ENCODE measurements at regions not wholly inside any gene's neighbourhood (a gene's known extent, or its start where the extent isn't known, plus 50 kb on each side); places are given as distances from the start of the nearest gene placed in this dataset.

GRCh38 chr21:43311301-43311817, 115.6 kb downstream of the SIK1 start:
- Mint-ChIP-seq H3K4me3 (no peak overlapping the region), H3K9me3 (no peaks in the 10 kb centered on the region), H3K4me1 (ENCODE audit: low read depth) (peaks cover 4% of the 10 kb centered on the region), H3K27ac (no peak overlapping the region), H3K27me3 (ENCODE audit: low read depth) (no peaks in the 10 kb centered on the region), H3K36me3 (ENCODE audit: low read depth) (no peaks in the 10 kb centered on the region)

- Mint-ChIP-seq H3K4me1 (ENCODE audit: low read depth) (peaks cover 3% of the 10 kb centered on the region), H3K9me3 (no peaks in the 10 kb centered on the region), H3K27me3 (ENCODE audit: low read depth) (no peaks in the 10 kb centered on the region), H3K27ac (no peak overlapping the region), H3K36me3 (ENCODE audit: low read depth) (no peaks in the 10 kb centered on the region), H3K4me3 (no peak overlapping the region)
Observed at GRCh38 chr21:43308815-43309283, 118.1 kb downstream of the SIK1 start.

GRCh38 chr21:43308101-43308814, 118.7 kb downstream of the SIK1 start:
- no peak overlapping the region for H3K27ac Mint-ChIP-seq
- H3K36me3 Mint-ChIP-seq (ENCODE audit: low read depth): no peaks in the 10 kb centered on the region
- H3K4me3 Mint-ChIP-seq: no peak overlapping the region
- H3K27me3 Mint-ChIP-seq (ENCODE audit: low read depth): no peaks in the 10 kb centered on the region
- H3K9me3 Mint-ChIP-seq: no peaks in the 10 kb centered on the region
- H3K4me1 Mint-ChIP-seq (ENCODE audit: low read depth): peaks cover 3% of the 10 kb centered on the region

- peak overlapping the region; percentile 36 for H3K27ac Mint-ChIP-seq
- H3K4me1 Mint-ChIP-seq (ENCODE audit: low read depth): peaks cover 3% of the 10 kb centered on the region
- H3K36me3 Mint-ChIP-seq (ENCODE audit: low read depth): no peaks in the 10 kb centered on the region
- H3K27me3 Mint-ChIP-seq (ENCODE audit: low read depth): no peaks in the 10 kb centered on the region
- no peak overlapping the region for H3K4me3 Mint-ChIP-seq
- no peaks in the 10 kb centered on the region for H3K9me3 Mint-ChIP-seq
Observed at GRCh38 chr21:43307677-43308070, 119.3 kb downstream of the SIK1 start.

GRCh38 chr21:43306911-43307676, 119.8 kb downstream of the SIK1 start:
- H3K27me3 Mint-ChIP-seq (ENCODE audit: low read depth): no peaks in the 10 kb centered on the region
- H3K4me3 Mint-ChIP-seq: no peak overlapping the region
- peak overlapping the region; percentile 36 for H3K27ac Mint-ChIP-seq
- H3K36me3 Mint-ChIP-seq (ENCODE audit: low read depth): no peaks in the 10 kb centered on the region
- peaks cover 3% of the 10 kb centered on the region for H3K4me1 Mint-ChIP-seq (ENCODE audit: low read depth)
- H3K9me3 Mint-ChIP-seq: no peaks in the 10 kb centered on the region

GRCh38 chr21:43306391-43306790, 120.5 kb downstream of the SIK1 start:
- no peak overlapping the region for H3K4me3 Mint-ChIP-seq
- H3K9me3 Mint-ChIP-seq: no peaks in the 10 kb centered on the region
- no peaks in the 10 kb centered on the region for H3K36me3 Mint-ChIP-seq (ENCODE audit: low read depth)
- no peak overlapping the region for H3K27ac Mint-ChIP-seq
- H3K27me3 Mint-ChIP-seq (ENCODE audit: low read depth): no peaks in the 10 kb centered on the region
- peaks cover 3% of the 10 kb centered on the region for H3K4me1 Mint-ChIP-seq (ENCODE audit: low read depth)

GRCh38 chr21:43305811-43306311, 121.1 kb downstream of the SIK1 start:
- H3K9me3 Mint-ChIP-seq: no peaks in the 10 kb centered on the region
- H3K36me3 Mint-ChIP-seq (ENCODE audit: low read depth): no peaks in the 10 kb centered on the region

GRCh38 chr21:43305336-43305665, 121.6 kb downstream of the SIK1 start:
- Mint-ChIP-seq H3K4me3 (no peak overlapping the region), H3K4me1 (ENCODE audit: low read depth) (peaks cover 3% of the 10 kb centered on the region), H3K27ac (no peak overlapping the region), H3K36me3 (ENCODE audit: low read depth) (no peaks in the 10 kb centered on the region), H3K27me3 (ENCODE audit: low read depth) (no peaks in the 10 kb centered on the region), H3K9me3 (no peaks in the 10 kb centered on the region)

More at GRCh38 chr21:43305811-43306311, 121.1 kb downstream of the SIK1 start:
- Mint-ChIP-seq H3K27ac (no peak overlapping the region), H3K4me3 (no peak overlapping the region), H3K4me1 (ENCODE audit: low read depth) (peaks cover 3% of the 10 kb centered on the region), H3K27me3 (ENCODE audit: low read depth) (no peaks in the 10 kb centered on the region)

GRCh38 chr21:43304621-43305335, 122.2 kb downstream of the SIK1 start:
- no peak overlapping the region for H3K4me3 Mint-ChIP-seq
- H3K9me3 Mint-ChIP-seq: no peaks in the 10 kb centered on the region
- no peak overlapping the region for H3K27ac Mint-ChIP-seq
- H3K4me1 Mint-ChIP-seq (ENCODE audit: low read depth): peaks cover 3% of the 10 kb centered on the region
- H3K27me3 Mint-ChIP-seq (ENCODE audit: low read depth): no peaks in the 10 kb centered on the region
- no peaks in the 10 kb centered on the region for H3K36me3 Mint-ChIP-seq (ENCODE audit: low read depth)

- Mint-ChIP-seq H3K27me3 (ENCODE audit: low read depth) (no peaks in the 10 kb centered on the region), H3K27ac (no peak overlapping the region), H3K36me3 (ENCODE audit: low read depth) (no peaks in the 10 kb centered on the region), H3K4me1 (ENCODE audit: low read depth) (peaks cover 3% of the 10 kb centered on the region), H3K4me3 (no peak overlapping the region), H3K9me3 (no peaks in the 10 kb centered on the region)
Observed at GRCh38 chr21:43304206-43304605, 122.7 kb downstream of the SIK1 start.

GRCh38 chr21:43303275-43304178, 123.4 kb downstream of the SIK1 start:
- Mint-ChIP-seq H3K27ac (no peak overlapping the region), H3K27me3 (ENCODE audit: low read depth) (no peaks in the 10 kb centered on the region), H3K4me1 (ENCODE audit: low read depth) (peaks cover 3% of the 10 kb centered on the region), H3K9me3 (no peaks in the 10 kb centered on the region), H3K36me3 (ENCODE audit: low read depth) (no peaks in the 10 kb centered on the region), H3K4me3 (no peak overlapping the region)

GRCh38 chr21:43302769-43303168, 124.2 kb downstream of the SIK1 start:
- no peaks in the 10 kb centered on the region for H3K9me3 Mint-ChIP-seq
- H3K4me3 Mint-ChIP-seq: no peak overlapping the region
- no peaks in the 10 kb centered on the region for H3K27me3 Mint-ChIP-seq (ENCODE audit: low read depth)
- H3K27ac Mint-ChIP-seq: no peak overlapping the region
- no peaks in the 10 kb centered on the region for H3K36me3 Mint-ChIP-seq (ENCODE audit: low read depth)
- H3K4me1 Mint-ChIP-seq (ENCODE audit: low read depth): peaks cover 3% of the 10 kb centered on the region

GRCh38 chr21:43302062-43302700, 124.8 kb downstream of the SIK1 start:
- no peaks in the 10 kb centered on the region for H3K9me3 Mint-ChIP-seq
- no peak overlapping the region for H3K27ac Mint-ChIP-seq
- no peaks in the 10 kb centered on the region for H3K4me1 Mint-ChIP-seq (ENCODE audit: low read depth)
- H3K27me3 Mint-ChIP-seq (ENCODE audit: low read depth): no peaks in the 10 kb centered on the region
- H3K36me3 Mint-ChIP-seq (ENCODE audit: low read depth): no peaks in the 10 kb centered on the region
- H3K4me3 Mint-ChIP-seq: no peak overlapping the region
